ENCODE measurements at regions not wholly inside any gene's neighbourhood (a gene's known extent, or its start where the extent isn't known, plus 50 kb on each side); places are given as distances from the start of the nearest gene placed in this dataset.
"Not testable (repeated sequence)": the region's sequence is repeated elsewhere in the genome, so short reads cannot be mapped to it uniquely, and the experiment has no call there.

DNA sequence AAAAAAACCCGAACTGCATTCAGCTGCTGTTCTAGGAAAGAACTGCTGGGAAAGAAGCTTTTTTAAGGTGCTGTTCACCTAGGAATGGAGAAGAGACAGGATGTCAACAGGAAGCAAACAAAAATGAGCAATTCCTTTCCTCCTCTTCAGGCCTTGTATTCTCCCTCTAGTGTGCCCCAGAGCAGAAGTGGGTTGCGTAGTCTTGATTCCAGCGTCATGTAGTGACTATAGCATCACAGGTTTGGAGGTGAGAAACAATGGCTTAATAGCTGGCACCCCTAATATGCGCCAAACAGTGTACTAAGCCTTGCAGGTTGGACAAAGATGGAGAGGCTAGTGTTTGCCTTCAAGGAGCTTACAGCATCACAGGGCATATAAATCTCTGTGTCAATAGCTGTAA lies 146.3 kb upstream of the LCORL start:
- Histone ChIP-seq H3K27ac (no peak overlapping the region), H3K9me3 (replicated peaks in 1 of 3) (no peaks in the 10 kb centered on the region), H3K4me1 (replicated peaks in 1 of 2) (no peaks in the 10 kb centered on the region), H3K36me3 (replicated peaks in 1 of 2) (no peaks in the 10 kb centered on the region), H3K27me3 (no peaks in the 10 kb centered on the region), H3K4me3 (no peak overlapping the region)
- TF ChIP-seq, protein P1, sequence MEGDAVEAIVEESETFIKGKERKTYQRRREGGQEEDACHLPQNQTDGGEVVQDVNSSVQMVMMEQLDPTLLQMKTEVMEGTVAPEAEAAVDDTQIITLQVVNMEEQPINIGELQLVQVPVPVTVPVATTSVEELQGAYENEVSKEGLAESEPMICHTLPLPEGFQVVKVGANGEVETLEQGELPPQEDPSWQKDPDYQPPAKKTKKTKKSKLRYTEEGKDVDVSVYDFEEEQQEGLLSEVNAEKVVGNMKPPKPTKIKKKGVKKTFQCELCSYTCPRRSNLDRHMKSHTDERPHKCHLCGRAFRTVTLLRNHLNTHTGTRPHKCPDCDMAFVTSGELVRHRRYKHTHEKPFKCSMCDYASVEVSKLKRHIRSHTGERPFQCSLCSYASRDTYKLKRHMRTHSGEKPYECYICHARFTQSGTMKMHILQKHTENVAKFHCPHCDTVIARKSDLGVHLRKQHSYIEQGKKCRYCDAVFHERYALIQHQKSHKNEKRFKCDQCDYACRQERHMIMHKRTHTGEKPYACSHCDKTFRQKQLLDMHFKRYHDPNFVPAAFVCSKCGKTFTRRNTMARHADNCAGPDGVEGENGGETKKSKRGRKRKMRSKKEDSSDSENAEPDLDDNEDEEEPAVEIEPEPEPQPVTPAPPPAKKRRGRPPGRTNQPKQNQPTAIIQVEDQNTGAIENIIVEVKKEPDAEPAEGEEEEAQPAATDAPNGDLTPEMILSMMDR (IDR thresholded peaks at IDR 0.05), result no peak
- TF ChIP-seq POLR2A (IDR thresholded peaks at IDR 0.05), result no peak
- WGBS, 4 donors, result 76 to 83% (median 81%) methylated on average over 4 of the region's 4 CpGs
- no peak for DNase-seq
- intact Hi-C loops (cut with DNase I), result no loop called here

DNA sequence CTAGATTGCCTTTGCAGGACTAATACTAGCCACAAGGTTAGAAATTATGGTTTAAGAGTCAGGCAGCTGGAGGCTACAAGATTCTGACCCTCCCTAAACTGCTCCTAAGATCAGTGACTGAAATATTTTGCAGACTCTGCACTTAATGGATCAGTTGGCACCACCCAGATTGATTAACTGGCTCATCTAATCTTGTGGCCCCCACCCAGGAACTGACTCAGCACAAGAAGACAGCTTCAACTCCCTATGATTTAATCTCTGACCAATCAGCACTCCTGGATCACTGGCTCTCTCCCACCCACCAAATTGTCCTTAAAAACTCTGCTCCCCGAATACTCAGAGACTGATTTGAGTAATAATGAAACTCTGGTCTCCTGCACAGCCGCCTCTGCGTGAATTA lies 145.4 kb upstream of the LCORL start:
- Histone ChIP-seq H3K9me3 (replicated peaks in 1 of 3) (no peaks in the 10 kb centered on the region), H3K4me3 (no peak overlapping the region), H3K27me3 (no peaks in the 10 kb centered on the region), H3K4me1 (replicated peaks in 1 of 2) (no peaks in the 10 kb centered on the region), H3K36me3 (replicated peaks in 1 of 2) (no peaks in the 10 kb centered on the region), H3K27ac (no peak overlapping the region)
- WGBS, 4 donors, result 76 to 88% (median 86%) methylated on average over 3 of the region's 3 CpGs
- no peak for DNase-seq
- TF ChIP-seq, protein P1 (IDR thresholded peaks at IDR 0.05), result no peak
- no peak for TF ChIP-seq POLR2A (IDR thresholded peaks at IDR 0.05)
- intact Hi-C loops (cut with DNase I), result no loop called here

DNA sequence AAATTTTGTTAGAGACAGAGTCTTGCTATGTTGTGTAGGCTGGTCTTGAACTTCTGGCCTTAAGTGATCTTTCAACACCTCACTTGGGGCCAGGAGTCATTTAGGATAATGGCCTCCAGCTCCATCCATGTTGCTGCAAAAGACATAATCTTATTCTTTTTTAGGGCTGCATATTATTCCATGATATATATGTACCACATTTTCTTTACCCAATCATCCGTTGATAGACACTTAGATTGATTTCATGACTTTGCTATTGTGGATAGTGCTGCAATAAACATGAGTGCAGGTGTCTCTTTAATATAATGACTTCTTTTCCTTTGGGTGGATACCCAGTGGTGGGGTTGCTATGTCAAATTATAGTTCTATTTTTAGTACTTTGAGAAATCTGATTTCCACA lies 140.9 kb upstream of the LCORL start:
- no peak for TF ChIP-seq POLR2A (IDR thresholded peaks at IDR 0.05)
- TF ChIP-seq, protein P1 (IDR thresholded peaks at IDR 0.05), result no peak
- intact Hi-C loops (cut with DNase I), result no loop called here
- WGBS, 4 donors, result 82 to 93% (median 89%) methylated on average over 1 of the region's 1 CpG
- no peak for DNase-seq
- Histone ChIP-seq H3K27me3 (no peaks in the 10 kb centered on the region), H3K4me3 (no peak overlapping the region), H3K4me1 (replicated peaks in 1 of 2) (no peaks in the 10 kb centered on the region), H3K9me3 (replicated peaks in 1 of 3) (no peaks in the 10 kb centered on the region), H3K36me3 (replicated peaks in 1 of 2) (no peaks in the 10 kb centered on the region), H3K27ac (no peak overlapping the region)

DNA sequence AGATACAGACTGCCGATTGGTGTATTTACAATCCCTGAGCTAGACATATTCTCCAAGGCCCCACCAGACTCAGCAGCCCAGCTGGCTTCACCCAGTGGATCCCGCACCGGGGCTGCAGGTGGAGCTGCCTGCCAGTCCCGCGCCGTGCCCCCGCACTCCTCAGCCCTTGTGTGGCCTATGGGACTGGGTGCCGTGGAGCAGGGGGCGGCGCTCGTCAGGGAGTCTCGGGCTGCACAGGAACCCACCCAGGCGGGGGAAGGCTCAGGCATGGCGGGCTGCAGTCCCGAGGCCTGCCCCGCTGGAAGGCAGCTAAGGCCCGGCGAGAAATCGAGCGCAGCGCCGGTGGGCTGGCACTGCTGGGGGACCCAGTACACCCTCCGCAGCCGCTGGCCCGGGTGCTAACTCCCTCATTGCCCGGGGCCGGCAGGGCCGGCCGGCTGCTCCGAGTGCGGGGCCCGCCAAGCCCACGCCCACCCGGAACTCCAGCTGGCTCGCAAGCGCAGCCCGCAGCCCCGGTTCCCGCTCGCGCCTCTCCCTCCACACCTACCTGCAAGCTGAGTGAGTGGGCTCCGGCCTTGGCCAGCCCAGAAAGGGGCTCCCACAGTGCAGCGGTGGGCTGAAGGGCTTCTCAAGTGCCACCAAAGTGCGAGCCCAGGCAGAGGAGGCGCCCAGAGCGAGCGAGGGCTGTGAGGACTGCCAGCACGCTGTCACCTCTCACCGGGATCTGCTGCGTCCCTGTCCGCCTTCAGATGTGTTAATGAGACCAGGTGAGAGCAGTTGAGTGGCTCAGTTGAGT lies 137.8 kb upstream of the LCORL start:
- H3K9me3 ChIP-seq (replicated peaks in 1 of 3); H3K36me3 ChIP-seq (replicated peaks in 1 of 2); DNase-seq; H3K4me3 ChIP-seq; H3K4me1 ChIP-seq (replicated peaks in 1 of 2); H3K27me3 ChIP-seq; intact Hi-C loops (cut with DNase I); H3K27ac ChIP-seq: not testable (repeated sequence)
- WGBS, 4 donors, result 95 to 100% (median 97%) methylated on average over 9 to 51 of the region's 51 CpGs

Measured in adrenal gland (tissue), 9 donors.